Mononuclear cell (primary cell): ENCODE measurements at regions not wholly inside any gene's neighbourhood (a gene's known extent, or its start where the extent isn't known, plus 50 kb on each side); places are given as distances from the start of the nearest gene placed in this dataset.

ENCODE experiments used
- H3K27me3 ChIP-seq: 2 replicates; pipeline ENCODE4 v1.6.0; 2011; ENCODE audit warnings: low read length, control low read depth; ENCODE audit not compliant: insufficient read depth
- H3K4me1 ChIP-seq: 2 replicates; pipeline ENCODE4 v1.5.1; 2011; ENCODE audit warnings: mild to moderate bottlenecking, low read length, control low read depth; ENCODE audit not compliant: insufficient read depth
- H3K4me3 ChIP-seq: 2 replicates; pipeline ENCODE4 v1.5.1; 2011; ENCODE audit warnings: mild to moderate bottlenecking, low read length, moderate library complexity
- H3K9me3 ChIP-seq: 2 replicates; pipeline ENCODE4 v1.5.1; 2011; ENCODE audit warnings: low read depth, mild to moderate bottlenecking, control low read depth, low read length

- no peaks in the 10 kb centered on the region for H3K9me3 ChIP-seq
- no peaks in the 10 kb centered on the region for H3K27me3 ChIP-seq
- H3K4me1 ChIP-seq: no peaks in the 10 kb centered on the region
- no peak overlapping the region for H3K4me3 ChIP-seq
Measured at GRCh38 chr17:70454908-70455307, 285.6 kb downstream of the KCNJ2 start.

GRCh38 chr17:70464995-70465394 lies 295.7 kb downstream of the KCNJ2 start:
- Histone ChIP-seq H3K9me3 (no peaks in the 10 kb centered on the region), H3K27me3 (no peaks in the 10 kb centered on the region), H3K4me1 (no peaks in the 10 kb centered on the region), H3K4me3 (no peak overlapping the region)

- Histone ChIP-seq H3K27me3 (no peaks in the 10 kb centered on the region), H3K9me3 (no peaks in the 10 kb centered on the region), H3K4me3 (no peak overlapping the region), H3K4me1 (no peaks in the 10 kb centered on the region)
Measured at GRCh38 chr17:70468661-70469060, 299.3 kb downstream of the KCNJ2 start.

GRCh38 chr17:70473049-70473448 lies 303.7 kb downstream of the KCNJ2 start:
- Histone ChIP-seq H3K27me3 (no peaks in the 10 kb centered on the region), H3K4me1 (no peaks in the 10 kb centered on the region), H3K4me3 (no peak overlapping the region), H3K9me3 (no peaks in the 10 kb centered on the region)

GRCh38 chr17:70476368-70476767 lies 307.0 kb downstream of the KCNJ2 start:
- H3K4me1 ChIP-seq: no peaks in the 10 kb centered on the region
- H3K4me3 ChIP-seq: no peak overlapping the region
- no peaks in the 10 kb centered on the region for H3K27me3 ChIP-seq
- no peaks in the 10 kb centered on the region for H3K9me3 ChIP-seq

- H3K27me3 ChIP-seq: no peaks in the 10 kb centered on the region
Measured at GRCh38 chr17:70478902-70479301, 309.6 kb downstream of the KCNJ2 start.

GRCh38 chr17:70479779-70480178 lies 310.4 kb downstream of the KCNJ2 start:
- Histone ChIP-seq H3K4me3 (no peak overlapping the region), H3K9me3 (no peaks in the 10 kb centered on the region), H3K4me1 (no peaks in the 10 kb centered on the region), H3K27me3 (no peaks in the 10 kb centered on the region)

More at GRCh38 chr17:70478902-70479301, 309.6 kb downstream of the KCNJ2 start:
- Histone ChIP-seq H3K9me3 (no peaks in the 10 kb centered on the region), H3K4me1 (no peaks in the 10 kb centered on the region), H3K4me3 (no peak overlapping the region)

- Histone ChIP-seq H3K4me1 (no peaks in the 10 kb centered on the region), H3K9me3 (no peaks in the 10 kb centered on the region), H3K27me3 (no peaks in the 10 kb centered on the region), H3K4me3 (no peak overlapping the region)
Measured at GRCh38 chr17:70483624-70484023, 314.3 kb downstream of the KCNJ2 start.

GRCh38 chr17:70484050-70484449 lies 314.7 kb downstream of the KCNJ2 start:
- Histone ChIP-seq H3K4me1 (no peaks in the 10 kb centered on the region), H3K9me3 (no peaks in the 10 kb centered on the region), H3K27me3 (no peaks in the 10 kb centered on the region), H3K4me3 (no peak overlapping the region)

GRCh38 chr17:70484496-70484895 lies 315.2 kb downstream of the KCNJ2 start:
- Histone ChIP-seq H3K4me1 (no peaks in the 10 kb centered on the region), H3K9me3 (no peaks in the 10 kb centered on the region), H3K4me3 (no peak overlapping the region), H3K27me3 (no peaks in the 10 kb centered on the region)

GRCh38 chr17:70492368-70492767 lies 323.0 kb downstream of the KCNJ2 start:
- H3K27me3 ChIP-seq: no peaks in the 10 kb centered on the region

GRCh38 chr17:70493277-70493874 lies 324.0 kb downstream of the KCNJ2 start:
- no peak overlapping the region for H3K4me3 ChIP-seq
- H3K9me3 ChIP-seq: no peaks in the 10 kb centered on the region

More at GRCh38 chr17:70492368-70492767, 323.0 kb downstream of the KCNJ2 start:
- Histone ChIP-seq H3K4me1 (peaks cover 4% of the 10 kb centered on the region), H3K9me3 (no peaks in the 10 kb centered on the region), H3K4me3 (no peak overlapping the region)

GRCh38 chr17:70498631-70499030 lies 329.3 kb downstream of the KCNJ2 start:
- H3K9me3 ChIP-seq: no peaks in the 10 kb centered on the region
- no peaks in the 10 kb centered on the region for H3K27me3 ChIP-seq
- no peak overlapping the region for H3K4me3 ChIP-seq
- H3K4me1 ChIP-seq: peaks cover 11% of the 10 kb centered on the region

More at GRCh38 chr17:70493277-70493874, 324.0 kb downstream of the KCNJ2 start:
- Histone ChIP-seq H3K27me3 (no peaks in the 10 kb centered on the region), H3K4me1 (peaks cover 4% of the 10 kb centered on the region)

GRCh38 chr17:70499067-70499786 lies 329.9 kb downstream of the KCNJ2 start:
- no peaks in the 10 kb centered on the region for H3K9me3 ChIP-seq
- peaks cover 11% of the 10 kb centered on the region for H3K4me1 ChIP-seq
- no peaks in the 10 kb centered on the region for H3K27me3 ChIP-seq
- H3K4me3 ChIP-seq: no peak overlapping the region

- Histone ChIP-seq H3K9me3 (no peaks in the 10 kb centered on the region), H3K27me3 (no peaks in the 10 kb centered on the region), H3K4me3 (no peak overlapping the region), H3K4me1 (peaks cover 11% of the 10 kb centered on the region)
Measured at GRCh38 chr17:70503449-70503848, 334.1 kb downstream of the KCNJ2 start.

- H3K4me1 ChIP-seq: no peaks in the 10 kb centered on the region
- H3K4me3 ChIP-seq: no peak overlapping the region
- H3K9me3 ChIP-seq: no peaks in the 10 kb centered on the region
- no peaks in the 10 kb centered on the region for H3K27me3 ChIP-seq
Measured at GRCh38 chr17:70510288-70510687, 341.0 kb downstream of the KCNJ2 start.
